ENCODE measurements at regions not wholly inside any gene's neighbourhood (a gene's known extent, or its start where the extent isn't known, plus 50 kb on each side); places are given as distances from the start of the nearest gene placed in this dataset.

DNA sequence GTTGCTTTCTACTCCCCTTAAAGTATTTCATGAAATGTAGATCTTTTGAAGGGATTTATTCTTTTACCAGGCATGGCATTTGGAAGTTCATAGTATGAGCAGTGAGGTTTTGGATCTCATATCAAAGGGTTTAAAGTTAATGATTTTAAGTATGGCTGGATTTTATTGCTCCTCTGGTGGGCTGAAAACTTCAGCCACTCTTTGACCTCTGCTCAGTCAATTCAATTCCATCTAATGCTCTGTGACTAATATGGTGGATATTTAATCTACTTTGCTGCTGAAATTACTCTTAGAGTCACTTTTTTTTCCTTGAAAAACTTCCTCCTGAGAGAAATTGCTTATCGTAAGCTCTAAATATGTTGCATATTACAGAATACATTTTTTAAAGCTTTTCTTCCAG, 218.6 kb downstream of the NR2F2 start:
- no peak for TF ChIP-seq ARNT (IDR thresholded peaks at IDR 0.05)
- TF ChIP-seq NFRKB (IDR thresholded peaks at IDR 0.05): no peak
- no peak for TF ChIP-seq BHLHE40 (IDR thresholded peaks at IDR 0.05; ENCODE audit: borderline replicate concordance)
- TF ChIP-seq SUZ12 (IDR thresholded peaks at IDR 0.05): no peak
- no peak for TF ChIP-seq HDGF (IDR thresholded peaks at IDR 0.05; ENCODE audit: borderline replicate concordance)
- TF ChIP-seq, protein P1, sequence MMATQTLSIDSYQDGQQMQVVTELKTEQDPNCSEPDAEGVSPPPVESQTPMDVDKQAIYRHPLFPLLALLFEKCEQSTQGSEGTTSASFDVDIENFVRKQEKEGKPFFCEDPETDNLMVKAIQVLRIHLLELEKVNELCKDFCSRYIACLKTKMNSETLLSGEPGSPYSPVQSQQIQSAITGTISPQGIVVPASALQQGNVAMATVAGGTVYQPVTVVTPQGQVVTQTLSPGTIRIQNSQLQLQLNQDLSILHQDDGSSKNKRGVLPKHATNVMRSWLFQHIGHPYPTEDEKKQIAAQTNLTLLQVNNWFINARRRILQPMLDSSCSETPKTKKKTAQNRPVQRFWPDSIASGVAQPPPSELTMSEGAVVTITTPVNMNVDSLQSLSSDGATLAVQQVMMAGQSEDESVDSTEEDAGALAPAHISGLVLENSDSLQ (IDR thresholded peaks at IDR 0.05): no peak
- TF ChIP-seq CTBP1 (IDR thresholded peaks at IDR 0.05; ENCODE audit: borderline replicate concordance): no peak
- no peak for TF ChIP-seq LEF1 (IDR thresholded peaks at IDR 0.05; ENCODE audit: borderline replicate concordance)
- TF ChIP-seq FOXA1 (IDR thresholded peaks at IDR 0.05): no peak

All from HEK293T (cell line).